ENCODE measurements at regions not wholly inside any gene's neighbourhood (a gene's known extent, or its start where the extent isn't known, plus 50 kb on each side); places are given as distances from the start of the nearest gene placed in this dataset.

DNA sequence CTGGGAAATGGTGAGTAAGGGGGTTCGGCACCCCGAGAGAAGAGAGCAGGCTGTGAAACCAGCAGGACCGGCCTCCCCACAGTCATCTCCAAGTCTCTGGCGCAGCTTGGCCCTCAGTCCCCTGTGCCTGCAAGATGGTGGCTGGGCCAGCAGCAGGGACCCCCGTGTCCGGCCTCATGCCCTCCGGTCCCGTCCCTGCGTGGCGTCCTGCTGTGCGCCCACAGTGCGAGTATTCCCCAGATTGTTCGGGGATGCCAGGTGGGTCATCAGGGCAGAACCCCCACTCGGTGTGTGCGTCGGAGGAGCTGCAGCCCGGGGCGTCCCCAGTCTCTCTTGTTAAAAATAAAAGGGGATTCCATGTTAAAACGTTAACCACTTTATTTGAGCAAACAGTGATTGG, 216.9 kb upstream of the ALG10B start:
- Histone ChIP-seq H2BK120ac (replicated peaks; ENCODE audit: low read depth, low read length) (no peak overlapping the region), H3K14ac (ENCODE audit: insufficient read length) (no peak overlapping the region), H3K23ac (ENCODE audit: insufficient read length) (no peak overlapping the region), H3K79me2 (ENCODE audit: control insufficient read depth in 1 of 2, insufficient read depth in 2 of 2, low read length in 2 of 2) (no peaks in the 10 kb centered on the region), H2BK15ac (ENCODE audit: low read length) (no peak overlapping the region), H3K23me2 (ENCODE audit: low read depth, low read length) (no peaks in the 10 kb centered on the region), H3K4ac (replicated peaks; ENCODE audit: insufficient read length, low read depth, low read length) (no peak overlapping the region), H3K56ac (replicated peaks; ENCODE audit: insufficient read length, low read depth, low read length) (no peak overlapping the region), H4K91ac (replicated peaks; ENCODE audit: insufficient read length, low read length) (no peak overlapping the region), H2BK5ac (ENCODE audit: low read depth, low read length) (no peak overlapping the region), H3K27ac (ENCODE audit: low read depth, low read length) (no peak overlapping the region), H3K36me3 (ENCODE audit: control insufficient read depth in 2 of 4, insufficient read depth in 4 of 4, low read length in 3 of 4) (no peaks in the 10 kb centered on the region; a peak in 1 of 8 replicates), H2BK12ac (ENCODE audit: low read depth, low read length) (no peak overlapping the region), H3K9me3 (ENCODE audit: insufficient read depth in 2 of 2, low read depth in 1 of 2, low read length in 1 of 2) (peaks cover 26 to 55% of the 10 kb centered on the region in 2 experiments), H4K8ac (ENCODE audit: extremely low read depth, insufficient read depth, low read length) (no peak overlapping the region), H3K4me2 (ENCODE audit: insufficient read depth in 1 of 2, low read depth in 2 of 2, low read length in 2 of 2) (no peak overlapping the region), H3K9ac (replicated peaks in 1 of 4; ENCODE audit: extremely low read depth in 1 of 4, low read depth in 3 of 4, low read length in 3 of 4) (no peak overlapping the region), H2AK5ac (ENCODE audit: low read depth, low read length) (no peak overlapping the region), H3K27me3 (replicated peaks in 1 of 4; ENCODE audit: control insufficient read depth in 3 of 4, extremely low read depth in 1 of 4, insufficient read depth in 3 of 4, low read length in 3 of 4) (no peaks in the 10 kb centered on the region), H2BK20ac (ENCODE audit: low read length) (no peak overlapping the region), H3K4me3 (ENCODE audit: extremely low read depth in 1 of 4, insufficient read depth in 2 of 4, low read depth in 3 of 4, low read length in 4 of 4) (no peak overlapping the region), H3K4me1 (replicated peaks in 1 of 4; ENCODE audit: control insufficient read depth in 3 of 4, insufficient read depth in 4 of 4, low read length in 3 of 4) (no peaks in the 10 kb centered on the region), H3K18ac (ENCODE audit: extremely low read depth, low read length) (no peak overlapping the region), H4K20me1 (replicated peaks in 1 of 2; ENCODE audit: control insufficient read depth in 1 of 2, insufficient read depth in 2 of 2, low read length in 2 of 2) (no peaks in the 10 kb centered on the region), H3K79me1 (ENCODE audit: low read depth, low read length) (no peaks in the 10 kb centered on the region), H4K5ac (ENCODE audit: insufficient read length, low read depth, low read length) (no peak overlapping the region), H2AFZ (ENCODE audit: low read length) (no peak overlapping the region)
- FAIRE-seq (no peak), DNase-seq (ENCODE audit: low read depth in 1 of 2, low spot score in 2 of 2) (no peak)
- TF ChIP-seq CTBP2 (IDR thresholded peaks at IDR 0.05; ENCODE audit: borderline replicate concordance, insufficient read depth, insufficient read length, low read length): no peak
- no peak for TF ChIP-seq SP4 (IDR thresholded peaks at IDR 0.05; ENCODE audit: low read length)
- TF ChIP-seq HDAC2 (IDR thresholded peaks at IDR 0.05; ENCODE audit: borderline replicate concordance in 1 of 2, low read depth in 2 of 2, low read length in 2 of 2): no peak
- TF ChIP-seq CEBPB (IDR thresholded peaks at IDR 0.05; ENCODE audit: low read depth, low read length): no peak
- no peak for TF ChIP-seq HDAC6 (IDR thresholded peaks at IDR 0.05; ENCODE audit: low read depth, low read length)
- no peak for TF ChIP-seq MAFK (IDR thresholded peaks at IDR 0.05; ENCODE audit: low read depth, low read length)
- no peak for TF ChIP-seq CHD1 (IDR thresholded peaks at IDR 0.05; ENCODE audit: low read depth, low read length)
- TF ChIP-seq SIRT6 (IDR thresholded peaks at IDR 0.05; ENCODE audit: low read length): no peak
- TF ChIP-seq TAF7 (optimal IDR thresholded peaks at IDR 0.05; ENCODE audit: borderline replicate concordance, low read depth, low read length): no peak
- 92% methylated on average over 18 of the region's 19 CpGs; no CpG with 5 or more reads in 1 of the 2 experiments for WGBS, 2 experiments (ENCODE audit: extremely low coverage in 1 of 2, insufficient coverage in 1 of 2, insufficient read length in 1 of 2, insufficient replicate concordance in 2 of 2, low coverage in 1 of 2, low lambda C conversion rate in 2 of 2, missing lambda C conversion rate in 1 of 2)
- CTCF ChIA-PET (ENCODE audit: partially characterized antibody): no interaction called here
- POLR2A ChIA-PET (ENCODE audit: partially characterized antibody): no interaction called here
